ENCODE measurements at regions not wholly inside any gene's neighbourhood (a gene's known extent, or its start where the extent isn't known, plus 50 kb on each side); places are given as distances from the start of the nearest gene placed in this dataset.

- dilution Hi-C loops (cut with MboI; ENCODE audit: extremely low pct_ligation_motif_present, low sequenced_read_pairs) = no loop called here
- no peaks in the 10 kb centered on the region for H3K9me1 ChIP-seq (ENCODE audit: control insufficient read depth, extremely low read depth, insufficient read depth, low read length)
- H3K79me2 ChIP-seq (ENCODE audit: control insufficient read depth, insufficient read depth, low read length) = no peaks in the 10 kb centered on the region
- H3K4me3 ChIP-seq (ENCODE audit: control insufficient read depth in 2 of 3, extremely low read depth in 1 of 3, insufficient read depth in 2 of 3, low read depth in 1 of 3, low read length in 3 of 3) = no peak overlapping the region
- H3K36me3 ChIP-seq (ENCODE audit: control insufficient read depth in 2 of 2, extremely low read depth in 1 of 2, insufficient read depth in 2 of 2, low read length in 2 of 2) = no peaks in the 10 kb centered on the region
- no peak overlapping the region for H3K9ac ChIP-seq (ENCODE audit: control insufficient read depth, extremely low read depth, insufficient read depth, low read length)
- H3K27ac ChIP-seq (ENCODE audit: control insufficient read depth, insufficient read depth, low read length) = no peak overlapping the region
- TF ChIP-seq EZH2 (IDR thresholded peaks at IDR 0.05; ENCODE audit: low read length) = no peak
- TF ChIP-seq CTCF (optimal IDR thresholded peaks at IDR 0.05 in 1 of 3, IDR thresholded peaks at IDR 0.05 in 1 of 3, conservative IDR thresholded peaks at IDR 0.05 in 1 of 3; ENCODE audit: extremely low read depth in 1 of 3, insufficient read depth in 2 of 3, low read length in 3 of 3) = no peak
- no peak for DNase-seq (ENCODE audit: low read depth, low spot score)
- H3K27me3 ChIP-seq (ENCODE audit: control insufficient read depth, extremely low read depth, insufficient read depth, low read length) = no peaks in the 10 kb centered on the region
- H2AFZ ChIP-seq (ENCODE audit: control insufficient read depth, low read length) = no peak overlapping the region
- H4K20me1 ChIP-seq (ENCODE audit: control insufficient read depth, extremely low read depth, insufficient read depth, low read length) = no peaks in the 10 kb centered on the region
- no peaks in the 10 kb centered on the region for H3K4me1 ChIP-seq (ENCODE audit: control insufficient read depth, extremely low read depth, insufficient read depth, low read length)
- no peak for FAIRE-seq
- H3K4me2 ChIP-seq (ENCODE audit: control insufficient read depth, extremely low read depth, insufficient read depth, low read depth, low read length) = no peak overlapping the region
- peaks cover 4% of the 10 kb centered on the region for H3K9me3 ChIP-seq (ENCODE audit: control insufficient read depth, low read depth, low read length)
Measured at GRCh38 chr12:25707056-25707455, 154.0 kb upstream of the LMNTD1 start.

- FAIRE-seq = no peak
- Histone ChIP-seq H3K9ac (ENCODE audit: control insufficient read depth, extremely low read depth, insufficient read depth, low read length) (no peak overlapping the region), H3K9me3 (ENCODE audit: control insufficient read depth, low read depth, low read length) (peaks cover 4% of the 10 kb centered on the region), H4K20me1 (ENCODE audit: control insufficient read depth, extremely low read depth, insufficient read depth, low read length) (no peaks in the 10 kb centered on the region), H3K27me3 (ENCODE audit: control insufficient read depth, extremely low read depth, insufficient read depth, low read length) (no peaks in the 10 kb centered on the region), H3K4me2 (ENCODE audit: control insufficient read depth, extremely low read depth, insufficient read depth, low read depth, low read length) (no peak overlapping the region), H3K4me1 (ENCODE audit: control insufficient read depth, extremely low read depth, insufficient read depth, low read length) (no peaks in the 10 kb centered on the region), H2AFZ (ENCODE audit: control insufficient read depth, low read length) (no peak overlapping the region), H3K79me2 (ENCODE audit: control insufficient read depth, insufficient read depth, low read length) (no peaks in the 10 kb centered on the region), H3K9me1 (ENCODE audit: control insufficient read depth, extremely low read depth, insufficient read depth, low read length) (no peaks in the 10 kb centered on the region), H3K4me3 (ENCODE audit: control insufficient read depth in 2 of 3, extremely low read depth in 1 of 3, insufficient read depth in 2 of 3, low read depth in 1 of 3, low read length in 3 of 3) (no peak overlapping the region), H3K27ac (ENCODE audit: control insufficient read depth, insufficient read depth, low read length) (no peak overlapping the region), H3K36me3 (ENCODE audit: control insufficient read depth in 2 of 2, extremely low read depth in 1 of 2, insufficient read depth in 2 of 2, low read length in 2 of 2) (no peaks in the 10 kb centered on the region)
- no peak for TF ChIP-seq EZH2 (IDR thresholded peaks at IDR 0.05; ENCODE audit: low read length)
- no peak for TF ChIP-seq CTCF (optimal IDR thresholded peaks at IDR 0.05 in 1 of 3, IDR thresholded peaks at IDR 0.05 in 1 of 3, conservative IDR thresholded peaks at IDR 0.05 in 1 of 3; ENCODE audit: extremely low read depth in 1 of 3, insufficient read depth in 2 of 3, low read length in 3 of 3)
- no peak for DNase-seq (ENCODE audit: low read depth, low spot score)
- dilution Hi-C loops (cut with MboI; ENCODE audit: extremely low pct_ligation_motif_present, low sequenced_read_pairs) = no loop called here
Measured at GRCh38 chr12:25708661-25709060, 155.6 kb upstream of the LMNTD1 start.
